ENCODE measurements at regions not wholly inside any gene's neighbourhood (a gene's known extent, or its start where the extent isn't known, plus 50 kb on each side); places are given as distances from the start of the nearest gene placed in this dataset.

DNA sequence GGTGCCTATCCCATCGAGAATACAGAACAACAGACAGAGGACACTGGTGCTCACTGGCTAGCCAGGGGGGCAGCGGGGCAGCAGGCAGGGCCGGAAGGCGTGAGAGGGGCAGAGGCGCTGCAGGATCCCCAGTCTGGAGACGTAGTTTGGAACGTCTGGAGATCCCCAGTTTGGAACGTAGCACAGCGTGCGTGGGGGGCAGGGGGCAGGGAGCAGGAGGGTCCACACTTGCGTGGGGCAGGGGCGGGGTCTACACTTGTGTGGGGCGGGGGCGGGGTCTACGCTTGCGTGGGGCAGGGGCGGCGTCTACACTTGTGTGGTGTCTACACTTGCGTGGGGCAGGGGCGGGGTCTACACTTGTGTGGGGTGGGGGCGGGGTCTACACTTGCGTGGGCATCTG is 107.2 kb downstream of the DACT2 start:
- DNase-seq (ENCODE audit: low spot score): no peak

GRCh38 chr6:168211681-168212080 is 107.9 kb downstream of the DACT2 start:
- no peak for DNase-seq (ENCODE audit: low spot score)

GRCh38 chr6:168210239-168211105 is 109.1 kb downstream of the DACT2 start:
- DNase-seq (ENCODE audit: low spot score): no peak

DNA sequence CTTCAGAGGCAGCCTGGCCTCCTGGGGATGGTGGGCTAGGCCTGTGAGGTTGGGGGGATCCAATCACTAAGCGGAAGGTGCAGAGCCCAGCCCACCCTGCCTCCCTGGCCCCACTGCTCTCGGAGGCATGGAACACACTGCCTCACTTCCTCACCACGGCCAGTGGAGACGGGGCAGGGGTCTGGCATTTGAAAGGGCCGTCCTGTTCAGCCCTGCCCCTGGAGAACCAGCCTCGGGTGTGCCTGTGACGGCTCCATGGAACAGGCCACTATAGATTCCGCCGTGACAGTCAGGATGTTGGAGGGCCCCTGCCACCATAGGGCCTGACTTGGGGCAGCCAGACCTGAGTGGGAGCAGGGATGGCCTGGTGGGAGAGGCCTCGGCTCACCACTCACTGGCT is 110.2 kb downstream of the DACT2 start:
- DNase-seq (ENCODE audit: low spot score): no peak

DNA sequence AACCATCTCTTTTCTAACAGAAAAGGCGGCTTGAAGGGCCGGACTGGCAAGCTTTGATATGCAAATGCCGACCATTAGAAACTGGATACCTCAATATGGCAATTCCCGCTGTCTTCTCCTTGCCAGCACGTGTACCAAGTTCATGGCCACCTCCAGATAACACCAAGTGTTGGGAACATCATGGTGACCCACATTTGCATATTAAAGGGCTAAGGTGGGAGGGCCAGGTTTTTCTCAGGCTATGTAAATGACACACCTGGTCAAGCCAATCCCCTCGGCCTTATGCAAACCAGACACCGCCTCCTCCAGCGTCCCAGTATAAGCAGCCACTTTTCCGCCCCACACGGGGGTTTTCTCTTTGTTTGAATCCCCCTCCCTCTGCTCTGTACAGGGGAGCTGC is 110.7 kb downstream of the DACT2 start:
- DNase-seq (ENCODE audit: low spot score): no peak

DNA sequence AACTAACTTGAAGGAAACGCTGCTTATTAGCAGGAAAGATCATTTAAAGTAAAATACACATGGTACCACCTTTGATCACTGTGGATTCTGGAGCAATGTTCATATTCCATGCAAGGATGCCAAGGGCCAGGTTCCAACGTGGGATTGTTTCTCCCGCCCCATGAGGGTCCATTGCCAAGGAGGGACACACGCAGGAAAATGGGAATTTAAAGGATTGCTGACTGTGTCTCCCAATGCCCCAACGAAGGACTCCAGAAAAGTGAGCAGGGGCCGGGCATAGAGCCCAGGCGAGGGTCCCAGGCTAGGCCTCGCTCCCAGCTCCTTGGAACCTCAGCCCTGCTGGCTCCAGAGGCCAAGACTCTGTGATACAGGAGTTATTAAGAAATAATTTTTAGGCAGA is 111.2 kb downstream of the DACT2 start:
- DNase-seq (ENCODE audit: low spot score): no peak

DNA sequence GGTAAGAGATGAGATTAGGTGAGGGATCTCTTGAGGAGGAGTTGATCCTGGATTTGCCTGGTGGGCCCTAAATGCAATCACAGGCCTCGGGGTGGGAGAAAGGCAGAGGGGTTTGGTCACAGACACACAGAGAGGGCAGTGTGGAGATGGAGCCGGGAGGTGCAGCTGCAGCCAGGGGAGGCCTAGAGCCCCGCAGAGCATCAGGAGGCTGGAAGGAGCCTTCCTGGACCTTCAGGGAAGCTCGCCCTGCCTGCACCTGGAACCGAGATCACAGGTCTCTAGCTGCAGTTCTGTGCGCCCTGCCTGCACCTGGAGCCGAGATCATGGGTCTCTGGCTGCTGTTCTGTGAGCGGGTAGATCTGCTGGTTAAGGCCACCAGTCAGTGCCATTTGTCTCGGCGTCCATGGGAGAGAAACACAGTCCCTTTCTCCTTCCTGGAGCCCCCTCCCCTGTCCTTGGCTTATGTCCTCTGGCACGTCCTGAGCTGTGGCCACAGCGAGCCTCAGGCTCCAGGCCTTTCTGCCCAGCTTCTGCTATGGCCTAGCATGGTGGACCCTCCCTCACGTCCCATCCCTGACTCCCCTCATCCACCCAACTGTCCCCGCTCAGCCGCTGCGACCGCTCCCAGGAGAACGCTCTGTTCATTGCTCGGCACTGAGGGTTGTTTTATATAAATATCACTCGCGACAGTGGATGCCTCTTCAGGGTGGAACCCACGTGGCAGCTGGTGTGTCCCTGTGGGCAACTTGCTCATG is 112.0 kb downstream of the DACT2 start:
- DNase-seq (ENCODE audit: low spot score): no peak

- DNase-seq (ENCODE audit: low spot score): peak; percentile 23
Observed at GRCh38 chr6:168206661-168207274, 112.8 kb downstream of the DACT2 start.

- DNase-seq (ENCODE audit: low spot score): no peak
Observed at GRCh38 chr6:168206186-168206585, 113.4 kb downstream of the DACT2 start.

GRCh38 chr6:168201799-168202198 is 117.8 kb downstream of the DACT2 start:
- DNase-seq (ENCODE audit: low spot score): no peak

- DNase-seq (ENCODE audit: low spot score): no peak
Observed at GRCh38 chr6:168201383-168201782, 118.2 kb downstream of the DACT2 start.

- no peak for DNase-seq (ENCODE audit: low spot score)
Observed at GRCh38 chr6:168200571-168201134, 118.9 kb downstream of the DACT2 start.

- DNase-seq (ENCODE audit: low spot score): no peak
Observed at GRCh38 chr6:168198302-168199180, 119.5 kb upstream of the FRMD1 start.

DNA sequence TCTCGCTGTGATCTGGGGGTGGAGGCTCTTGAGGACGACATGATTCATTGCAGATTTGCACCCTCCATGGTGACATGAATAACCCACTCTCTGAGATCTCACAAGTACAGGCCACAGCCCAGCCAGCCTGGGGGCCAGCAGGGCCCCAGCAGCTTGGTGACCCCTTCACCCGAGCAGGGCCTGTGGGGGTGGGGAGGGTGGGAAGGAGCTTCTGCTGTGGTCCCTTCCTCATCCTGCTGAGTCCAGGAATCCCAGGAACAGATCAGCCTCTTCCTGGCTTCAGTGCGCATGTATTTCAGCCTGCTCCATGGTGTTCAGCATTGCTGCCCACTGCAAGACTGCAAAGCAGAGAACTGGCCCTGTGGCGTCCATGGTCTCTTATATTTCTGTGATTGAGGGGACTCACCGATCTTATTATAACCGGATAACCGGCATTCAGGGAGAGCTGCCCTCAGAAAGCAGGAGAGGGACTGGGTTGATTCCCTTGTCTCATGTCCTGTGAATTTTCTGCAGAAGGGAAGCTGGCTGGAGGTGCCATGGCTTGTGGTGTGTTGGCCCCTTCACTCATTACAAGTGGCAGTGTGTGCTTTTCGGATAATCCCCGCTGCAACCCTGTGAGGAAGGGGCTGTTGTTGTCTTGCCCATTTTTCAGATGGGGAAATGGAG is 118.8 kb upstream of the FRMD1 start:
- DNase-seq (ENCODE audit: low spot score): no peak

GRCh38 chr6:168196881-168197635 is 118.0 kb upstream of the FRMD1 start:
- DNase-seq (ENCODE audit: low spot score): no peak

DNA sequence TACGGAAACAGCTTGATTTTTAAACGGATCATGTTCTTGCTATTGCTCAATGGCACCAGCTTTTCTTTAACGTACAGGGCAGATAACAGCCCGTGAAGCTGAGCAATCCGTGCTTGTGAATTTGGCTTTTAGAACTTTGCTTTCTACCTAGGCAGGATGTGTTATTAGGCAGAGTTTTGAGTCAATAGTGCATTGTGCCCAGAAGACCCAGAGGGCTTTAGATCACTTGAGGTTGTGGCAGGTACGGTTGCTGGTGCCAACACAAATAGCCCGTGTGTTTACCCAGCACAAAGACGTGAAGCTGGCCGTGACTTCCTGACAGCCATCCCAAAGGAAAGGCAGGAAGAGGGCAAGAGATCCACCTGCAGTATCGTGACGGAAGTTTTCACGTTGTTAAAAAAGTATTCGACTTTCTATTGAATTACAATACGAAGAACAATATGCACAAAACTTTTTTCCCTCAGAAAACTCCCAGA is 117.4 kb upstream of the FRMD1 start:
- DNase-seq (ENCODE audit: low spot score): no peak

GRCh38 chr6:168195712-168196111 is 116.7 kb upstream of the FRMD1 start:
- no peak for DNase-seq (ENCODE audit: low spot score)

GRCh38 chr6:168194732-168195567 is 115.9 kb upstream of the FRMD1 start:
- DNase-seq (ENCODE audit: low spot score): no peak
